ENCODE measurements at regions not wholly inside any gene's neighbourhood (a gene's known extent, or its start where the extent isn't known, plus 50 kb on each side); places are given as distances from the start of the nearest gene placed in this dataset.

GRCh38 chr1:191729742-191730141 is 428.5 kb upstream of the RGS18 start:
- TF ChIP-seq CTCF (IDR thresholded peaks at IDR 0.05) (no peak), POLR2A (IDR thresholded peaks at IDR 0.05; ENCODE audit: low read depth) (no peak)
